ENCODE measurements at regions not wholly inside any gene's neighbourhood (a gene's known extent, or its start where the extent isn't known, plus 50 kb on each side); places are given as distances from the start of the nearest gene placed in this dataset.

GRCh38 chrX:110432091-110432905 lies 73.7 kb downstream of the RTL9 start:
- DNase-seq: no peak

DNA sequence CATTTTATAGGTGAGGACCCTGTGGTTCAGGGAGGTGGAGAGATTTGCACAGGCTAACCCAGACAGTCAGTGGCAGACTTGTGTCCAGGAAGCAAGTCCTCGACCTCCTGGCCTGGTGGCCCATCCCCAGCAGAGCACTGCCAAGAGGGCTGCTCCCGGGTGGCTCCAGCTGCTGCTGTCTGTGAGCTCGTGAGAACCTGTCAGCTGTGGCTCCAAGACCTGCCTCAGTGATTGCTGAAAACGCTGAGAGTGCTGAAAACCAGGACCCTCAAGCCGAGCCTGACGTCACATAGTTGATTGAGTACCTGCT lies 74.2 kb downstream of the RTL9 start:
- DNase-seq: no peak

DNA sequence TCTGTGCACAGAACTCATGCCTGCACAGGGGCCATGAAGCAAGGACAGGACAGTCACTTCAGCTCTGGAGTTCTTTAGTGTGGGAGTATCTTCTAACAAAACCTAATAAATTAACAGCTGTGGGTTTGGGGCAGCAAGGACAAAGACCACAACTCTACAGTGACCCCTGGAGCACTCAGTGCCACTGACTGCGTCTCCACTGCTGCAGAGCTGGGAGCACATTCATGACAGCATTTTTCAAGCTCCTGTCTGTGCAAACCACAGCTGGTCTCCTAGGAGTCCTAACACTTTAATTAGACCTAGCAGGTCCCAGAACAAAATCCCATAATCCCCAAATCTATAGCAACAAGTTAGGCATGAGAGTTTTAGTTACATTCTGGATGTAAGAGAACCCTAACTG lies 76.5 kb downstream of the RTL9 start:
- DNase-seq: no peak

DNA sequence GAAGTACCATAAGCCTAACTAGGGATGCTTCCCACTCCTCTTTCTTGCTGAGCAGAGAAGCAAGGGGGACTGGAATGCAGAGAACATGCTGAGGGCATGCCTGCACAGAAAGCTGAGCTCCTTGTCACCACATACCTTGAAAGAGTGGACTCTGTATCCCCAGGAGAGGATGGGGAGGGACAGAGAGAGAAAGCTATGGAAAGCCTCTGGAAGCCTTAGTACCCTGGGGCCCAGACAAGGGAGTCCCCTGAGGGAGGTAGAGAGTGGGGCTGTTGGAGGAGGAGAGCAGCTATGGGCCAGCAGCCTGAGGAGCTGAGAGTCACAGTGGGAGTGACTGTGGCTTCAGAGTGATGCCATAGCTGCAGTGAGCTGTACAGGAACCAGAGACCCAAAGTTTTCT lies 77.9 kb downstream of the RTL9 start:
- DNase-seq: no peak

- DNase-seq: no peak
Observed at GRCh38 chrX:110437686-110438085, 79.0 kb downstream of the RTL9 start.

- no peak for DNase-seq
Observed at GRCh38 chrX:110440016-110440805, 81.6 kb downstream of the RTL9 start.

GRCh38 chrX:110442635-110443034 lies 84.0 kb downstream of the RTL9 start:
- DNase-seq: peak; percentile 9 to 34

- DNase-seq: no peak
Observed at GRCh38 chrX:110444996-110445395, 86.3 kb downstream of the RTL9 start.

GRCh38 chrX:110448459-110448858 lies 89.8 kb downstream of the RTL9 start:
- DNase-seq: no peak

GRCh38 chrX:110449312-110449711 lies 90.7 kb downstream of the RTL9 start:
- DNase-seq: no peak

- DNase-seq: peak; percentile 55 to 84
Observed at GRCh38 chrX:110450050-110450449, 91.4 kb downstream of the RTL9 start.

DNA sequence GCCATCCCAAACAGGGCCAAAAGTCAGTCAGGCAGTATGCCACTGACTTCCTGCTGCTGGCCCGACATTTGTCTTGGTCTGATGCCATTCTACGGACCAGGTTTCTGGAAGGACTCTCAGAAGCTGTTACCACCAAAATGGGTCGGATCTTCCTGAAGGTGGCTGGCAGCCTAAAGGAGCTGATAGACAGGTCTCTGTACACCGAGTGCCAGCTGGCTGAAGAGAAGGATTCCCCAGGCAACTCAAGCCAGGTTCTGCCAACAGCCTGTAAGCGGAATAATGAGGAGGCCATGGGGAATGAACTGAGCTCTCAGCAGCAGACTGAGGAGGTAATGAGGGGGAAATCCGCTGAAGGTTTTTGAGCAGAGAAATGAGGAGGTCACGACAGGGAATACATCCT lies 95.7 kb downstream of the RTL9 start:
- DNase-seq: no peak

- peak in 1 of 2 experiments; percentile 64 for DNase-seq
Observed at GRCh38 chrX:110462957-110463356, 104.3 kb downstream of the RTL9 start.

DNA sequence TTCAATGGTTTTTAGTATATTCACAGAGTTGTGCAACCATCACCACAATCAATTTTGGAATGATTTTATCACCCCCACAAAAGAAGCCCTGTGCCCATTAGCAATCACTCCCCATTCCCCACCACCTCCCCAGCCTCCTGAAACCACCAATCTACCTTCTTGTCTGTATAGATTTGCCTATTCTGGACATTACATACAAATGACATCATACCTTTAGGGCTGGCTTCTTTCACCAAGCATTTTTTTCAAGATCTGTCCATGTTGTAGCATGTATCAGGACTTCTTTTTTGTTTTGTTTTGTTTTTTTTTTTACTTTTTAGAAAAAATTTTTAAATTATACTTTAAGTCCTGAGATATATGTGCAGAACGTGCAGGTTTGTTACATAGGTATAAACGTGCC lies 108.1 kb downstream of the RTL9 start:
- no peak for DNase-seq

DNA sequence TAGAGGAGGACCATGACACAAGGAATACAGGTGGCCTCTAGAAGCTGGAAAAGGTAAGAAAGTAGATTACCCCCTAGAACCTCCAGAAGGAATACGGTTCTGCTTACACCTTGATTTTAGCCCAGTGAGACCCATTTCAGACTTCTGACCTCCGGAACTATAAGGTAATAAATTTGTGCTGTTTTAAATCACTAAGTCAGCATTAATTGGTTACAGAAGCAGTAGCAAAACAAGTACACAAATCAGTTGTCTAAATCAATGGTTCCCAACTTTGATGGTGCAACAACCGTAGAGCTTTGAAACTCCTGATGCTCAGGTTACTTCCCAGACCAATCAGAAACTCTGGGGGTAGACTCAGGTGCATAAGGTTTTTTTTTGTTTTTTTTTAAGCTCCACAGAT lies 113.6 kb downstream of the RTL9 start:
- no peak for DNase-seq

GRCh38 chrX:110477593-110478228 lies 119.1 kb downstream of the RTL9 start:
- no peak for DNase-seq

GRCh38 chrX:110491846-110492620 lies 133.4 kb downstream of the RTL9 start:
- DNase-seq: no peak

GRCh38 chrX:110504947-110505346 lies 146.3 kb downstream of the RTL9 start:
- DNase-seq: no peak

- no peak for DNase-seq
Observed at GRCh38 chrX:110509755-110510532, 151.3 kb downstream of the RTL9 start.

DNA sequence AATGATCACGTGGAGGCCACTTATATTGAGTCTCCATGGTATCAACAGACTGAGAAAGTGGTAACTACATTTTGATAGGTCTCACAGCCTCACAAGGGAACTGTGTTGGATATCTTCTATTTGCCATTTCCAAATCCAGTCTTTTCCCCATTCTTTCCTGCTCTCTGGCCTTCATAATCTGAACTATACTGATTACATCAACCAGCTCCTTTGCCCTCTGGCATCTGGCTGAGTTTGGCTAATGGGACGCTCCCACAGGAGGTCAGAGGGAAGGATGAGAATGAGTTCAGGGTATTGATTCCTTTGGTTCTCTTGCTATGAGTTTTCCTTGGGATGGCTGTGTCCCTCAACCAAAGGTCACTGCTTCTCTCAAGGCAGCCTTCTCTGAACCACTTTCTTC lies 152.6 kb downstream of the RTL9 start:
- DNase-seq: no peak

DNA sequence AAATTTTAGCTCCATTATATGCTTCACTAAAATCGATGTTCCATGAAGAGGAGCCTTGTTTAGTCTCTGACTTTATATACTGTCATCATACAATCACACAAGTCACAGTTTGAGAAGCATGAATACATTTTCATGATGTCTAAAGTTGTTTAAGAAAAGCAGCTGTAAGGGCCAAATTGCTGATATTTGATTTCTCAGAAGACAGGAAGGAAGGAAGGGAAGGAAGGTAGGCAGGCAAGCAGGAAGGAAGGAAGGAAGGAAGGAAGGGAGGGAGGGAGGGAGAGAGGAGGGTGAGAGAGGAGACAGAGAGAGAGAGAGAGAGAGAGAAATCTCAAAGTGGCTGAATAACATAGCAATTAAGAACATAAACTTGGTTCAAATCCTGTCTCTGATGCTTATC lies 153.7 kb downstream of the RTL9 start:
- no peak for DNase-seq

GRCh38 chrX:110514509-110514908 lies 155.9 kb downstream of the RTL9 start:
- DNase-seq: no peak

Measured in NCI-H526 (cell line).